ENCODE measurements at regions not wholly inside any gene's neighbourhood (a gene's known extent, or its start where the extent isn't known, plus 50 kb on each side); places are given as distances from the start of the nearest gene placed in this dataset.

DNA sequence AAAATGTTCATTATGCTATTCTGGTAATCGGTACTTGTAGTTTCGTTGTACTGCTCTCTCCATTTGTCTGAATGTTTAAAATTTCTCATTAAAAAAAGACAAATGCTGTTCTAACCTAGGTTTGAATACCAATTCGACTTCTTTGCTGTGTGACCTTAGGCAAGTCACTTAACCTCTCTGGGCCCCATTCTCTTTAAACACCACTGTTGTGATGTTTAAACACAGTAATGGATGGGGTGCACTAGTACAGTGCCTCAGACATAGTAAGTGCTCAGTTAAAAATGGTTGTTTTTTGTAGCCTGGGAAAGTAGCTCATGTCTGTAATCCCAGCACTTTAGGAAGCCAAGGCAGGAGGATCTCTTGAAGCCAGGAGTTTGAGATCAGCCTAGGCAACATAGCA, 138.5 kb downstream of the MRPL14 start:
- TF ChIP-seq CSDC2 (CRISPR knock-in tag; IDR thresholded peaks at IDR 0.05) (no peak), GLIS3 (CRISPR knock-in tag; IDR thresholded peaks at IDR 0.05) (no peak), RARB (CRISPR knock-in tag; IDR thresholded peaks at IDR 0.05) (no peak), ZFP30 (CRISPR knock-in tag; IDR thresholded peaks at IDR 0.05) (no peak), CREB5 (CRISPR knock-in tag; IDR thresholded peaks at IDR 0.05; ENCODE audit: low read depth) (no peak)
